Fibroblast of lung (primary cell): ENCODE measurements at regions not wholly inside any gene's neighbourhood (a gene's known extent, or its start where the extent isn't known, plus 50 kb on each side); places are given as distances from the start of the nearest gene placed in this dataset.

Experiments
- DNase-seq, 2 donors: peaks; one replicate each; pipeline versions ENCODE4 v3.0.0 to v3.0.0-alpha.2; 2010; ENCODE audit warnings: low read depth in 2 of 2
- H2AFZ ChIP-seq: 2 replicates; pipeline ENCODE4 v1.5.1; 2012; ENCODE audit warnings: low read length, control low read depth, inconsistent platforms
- H3K27ac ChIP-seq: 2 replicates; pipeline ENCODE4 v1.5.1; 2011; ENCODE audit warnings: low read length, control low read depth; ENCODE audit not compliant: insufficient read depth
- H3K27me3 ChIP-seq: 2 replicates; pipeline ENCODE4 v1.5.1; 2011; ENCODE audit warnings: mild to moderate bottlenecking, low read length; ENCODE audit not compliant: control insufficient read depth, insufficient read depth
- H3K36me3 ChIP-seq: 2 replicates; pipeline ENCODE4 v1.5.1; 2011; ENCODE audit warnings: low read length; ENCODE audit not compliant: control insufficient read depth, insufficient read depth
- H3K4me1 ChIP-seq: 2 replicates; pipeline ENCODE4 v1.5.1; 2011; ENCODE audit warnings: low read length; ENCODE audit not compliant: control insufficient read depth, insufficient read depth; ENCODE audit errors: extremely low read depth
- H3K4me2 ChIP-seq: 2 replicates; pipeline ENCODE4 v1.5.1; 2011; ENCODE audit warnings: low read length, control low read depth; ENCODE audit not compliant: insufficient read depth; ENCODE audit errors: extremely low read depth
- H3K4me3 ChIP-seq, 4 experiments: fragments of 200-600 bp in 1 of 4; sonication (generic) in 1 of 4; replicated peaks in 1 of 4; 2 replicates each; pipeline ENCODE4 v1.5.1; 2011 to 2016; ENCODE audit warnings: low read length in 4 of 4, low read depth in 3 of 4, mild to moderate bottlenecking in 3 of 4, control low read depth in 2 of 4, inconsistent platforms in 1 of 4, mixed read lengths in 1 of 4; ENCODE audit not compliant: insufficient read depth in 1 of 4; ENCODE audit errors: control extremely low read depth in 1 of 4
- H3K79me2 ChIP-seq: 2 replicates; pipeline ENCODE4 v1.5.1; 2012; ENCODE audit warnings: mild to moderate bottlenecking, low read length, inconsistent platforms; ENCODE audit not compliant: control insufficient read depth, insufficient read depth
- H3K9ac ChIP-seq: 2 replicates; pipeline ENCODE4 v1.5.1; 2011; ENCODE audit warnings: mild to moderate bottlenecking, low read length, control low read depth; ENCODE audit not compliant: insufficient read depth
- H3K9me3 ChIP-seq: 2 replicates; pipeline ENCODE4 v1.5.1; 2012; ENCODE audit warnings: low read depth, low read length; ENCODE audit not compliant: control insufficient read depth, insufficient read depth
- H4K20me1 ChIP-seq: 2 replicates; pipeline ENCODE4 v1.5.1; 2011; ENCODE audit warnings: low read length; ENCODE audit not compliant: control insufficient read depth, insufficient read depth; ENCODE audit errors: extremely low read depth
- EZH2 ChIP-seq: IDR thresholded peaks from 2 replicates; pipeline ENCODE4 v1.5.1; 2012; ENCODE audit warnings: low read length, control low read depth, mild to moderate bottlenecking; ENCODE audit errors: missing control alignments
- TF ChIP-seq, protein P1 (sequence below), 2 donors: IDR thresholded peaks in 1 of 2; conservative IDR thresholded peaks in 1 of 2; 1 replicate in 1 of 2; 2 replicates in 1 of 2; pipeline ENCODE4 v1.5.1; 2011 to 2012; ENCODE audit warnings: low read length in 2 of 2, control low read depth in 1 of 2, inconsistent platforms in 1 of 2, low read depth in 1 of 2, mild to moderate bottlenecking in 1 of 2

DNA sequence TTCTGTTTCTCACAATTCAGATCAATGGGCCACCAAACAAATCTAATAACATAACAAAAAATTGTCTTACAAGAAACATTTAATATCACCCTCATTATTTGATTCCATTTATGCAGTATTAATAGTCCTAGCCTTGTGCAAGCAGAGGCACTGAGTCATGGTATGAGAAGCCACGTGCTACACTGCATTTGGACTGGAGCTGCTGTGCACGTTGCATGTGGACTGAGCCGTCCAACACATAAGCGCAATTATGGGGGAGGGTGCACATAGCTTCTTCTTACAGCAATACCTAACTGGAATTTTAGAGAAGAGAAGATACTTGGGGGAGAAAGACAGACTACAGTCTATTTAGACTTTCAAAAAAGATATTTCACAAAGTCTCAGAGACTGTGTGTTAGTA is 329.6 kb upstream of the ID2 start:
- DNase-seq = peak in 1 of 2 donors; percentile 4
- Histone ChIP-seq H3K36me3 (no peaks in the 10 kb centered on the region), H3K9me3 (no peaks in the 10 kb centered on the region), H3K4me2 (no peak overlapping the region), H3K27ac (no peak overlapping the region), H3K27me3 (no peaks in the 10 kb centered on the region), H3K9ac (no peak overlapping the region), H4K20me1 (no peaks in the 10 kb centered on the region), H3K79me2 (no peaks in the 10 kb centered on the region), H3K4me1 (no peaks in the 10 kb centered on the region), H2AFZ (no peak overlapping the region), H3K4me3 (no peak overlapping the region)
- no peak for TF ChIP-seq EZH2
- TF ChIP-seq, protein P1, sequence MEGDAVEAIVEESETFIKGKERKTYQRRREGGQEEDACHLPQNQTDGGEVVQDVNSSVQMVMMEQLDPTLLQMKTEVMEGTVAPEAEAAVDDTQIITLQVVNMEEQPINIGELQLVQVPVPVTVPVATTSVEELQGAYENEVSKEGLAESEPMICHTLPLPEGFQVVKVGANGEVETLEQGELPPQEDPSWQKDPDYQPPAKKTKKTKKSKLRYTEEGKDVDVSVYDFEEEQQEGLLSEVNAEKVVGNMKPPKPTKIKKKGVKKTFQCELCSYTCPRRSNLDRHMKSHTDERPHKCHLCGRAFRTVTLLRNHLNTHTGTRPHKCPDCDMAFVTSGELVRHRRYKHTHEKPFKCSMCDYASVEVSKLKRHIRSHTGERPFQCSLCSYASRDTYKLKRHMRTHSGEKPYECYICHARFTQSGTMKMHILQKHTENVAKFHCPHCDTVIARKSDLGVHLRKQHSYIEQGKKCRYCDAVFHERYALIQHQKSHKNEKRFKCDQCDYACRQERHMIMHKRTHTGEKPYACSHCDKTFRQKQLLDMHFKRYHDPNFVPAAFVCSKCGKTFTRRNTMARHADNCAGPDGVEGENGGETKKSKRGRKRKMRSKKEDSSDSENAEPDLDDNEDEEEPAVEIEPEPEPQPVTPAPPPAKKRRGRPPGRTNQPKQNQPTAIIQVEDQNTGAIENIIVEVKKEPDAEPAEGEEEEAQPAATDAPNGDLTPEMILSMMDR (conservative IDR thresholded peaks at IDR 0.05 in 1 of 2, IDR thresholded peaks at IDR 0.05 in 1 of 2; ENCODE audit: low read depth in 1 of 2, low read length in 2 of 2) = no peak

DNA sequence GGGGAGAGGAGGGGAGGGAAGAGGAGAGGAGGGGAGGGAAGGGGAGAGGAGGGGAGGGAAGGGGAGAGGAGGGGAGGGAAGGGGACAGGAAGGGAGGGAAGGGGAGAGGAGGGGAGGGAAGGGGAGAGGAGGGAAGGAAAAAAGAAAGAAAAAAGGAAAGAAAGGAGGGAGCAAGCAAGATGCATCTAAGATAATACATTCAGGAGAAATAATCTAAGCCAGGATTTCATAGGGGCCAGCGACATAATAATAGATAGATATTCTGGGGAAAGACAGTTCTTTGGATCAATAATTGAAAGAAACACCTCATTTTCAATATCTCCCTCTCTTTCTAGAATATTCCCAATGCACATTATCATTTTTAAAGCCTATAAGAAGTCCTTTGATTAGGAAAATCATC is 328.9 kb upstream of the ID2 start:
- TF ChIP-seq, protein P1 (conservative IDR thresholded peaks at IDR 0.05 in 1 of 2, IDR thresholded peaks at IDR 0.05 in 1 of 2; ENCODE audit: low read depth in 1 of 2, low read length in 2 of 2) = no peak
- no peak for TF ChIP-seq EZH2
- no peaks in the 10 kb centered on the region for H3K36me3 ChIP-seq
- H3K27ac ChIP-seq = no peak overlapping the region
- no peaks in the 10 kb centered on the region for H3K4me1 ChIP-seq
- no peak for DNase-seq
- H3K4me2 ChIP-seq = no peak overlapping the region
- H3K4me3 ChIP-seq = no peak overlapping the region
- H3K27me3 ChIP-seq = no peaks in the 10 kb centered on the region
- H3K9me3 ChIP-seq = no peaks in the 10 kb centered on the region
- H2AFZ ChIP-seq = no peak overlapping the region
- no peaks in the 10 kb centered on the region for H4K20me1 ChIP-seq
- H3K9ac ChIP-seq = no peak overlapping the region
- no peaks in the 10 kb centered on the region for H3K79me2 ChIP-seq

DNA sequence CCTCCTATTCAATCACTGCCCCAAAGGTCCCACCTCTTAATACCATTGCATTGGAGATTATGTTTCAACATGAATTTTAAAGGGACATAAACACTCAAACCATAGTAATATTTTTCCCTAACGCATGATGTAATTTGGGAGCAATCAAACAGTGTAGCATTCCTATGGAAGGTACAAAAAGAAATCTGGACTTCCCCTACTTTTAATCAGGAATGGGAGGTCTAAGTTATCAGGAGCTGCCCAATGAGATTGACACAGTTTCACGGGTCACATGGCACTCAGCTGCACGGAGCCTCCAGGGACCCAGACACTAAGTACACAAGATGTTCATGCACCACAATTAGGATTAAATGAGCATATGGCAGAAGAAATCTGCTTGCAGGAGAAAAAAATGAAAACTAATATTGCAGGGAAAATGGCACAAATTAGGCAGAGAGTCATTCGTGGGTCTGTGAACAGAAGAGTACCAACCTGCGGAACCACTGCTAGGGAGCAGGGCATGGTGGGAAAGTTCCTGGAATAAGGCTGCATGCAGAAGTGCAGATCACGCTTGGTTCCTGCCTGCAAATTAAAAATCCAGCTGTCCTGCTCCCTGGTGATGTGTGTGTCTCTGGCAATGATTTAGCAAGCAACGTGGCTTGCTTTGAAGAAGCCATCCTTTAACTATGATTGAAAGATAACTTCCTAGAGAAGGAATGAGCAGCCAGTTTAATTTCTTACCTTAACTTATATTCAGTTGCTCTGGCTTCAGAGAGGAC is 326.6 kb upstream of the ID2 start:
- H3K79me2 ChIP-seq = no peaks in the 10 kb centered on the region
- no peak for TF ChIP-seq EZH2
- peak in 1 of 2 donors; percentile 51 for DNase-seq

More for the DNA sequence above, 326.6 kb upstream of the ID2 start:
- H2AFZ ChIP-seq = no peak overlapping the region
- H3K4me2 ChIP-seq = no peak overlapping the region
- H3K4me3 ChIP-seq = no peak overlapping the region
- no peaks in the 10 kb centered on the region for H4K20me1 ChIP-seq
- no peaks in the 10 kb centered on the region for H3K27me3 ChIP-seq
- H3K4me1 ChIP-seq = no peaks in the 10 kb centered on the region
- no peaks in the 10 kb centered on the region for H3K9me3 ChIP-seq
- H3K36me3 ChIP-seq = no peaks in the 10 kb centered on the region
- no peak overlapping the region for H3K9ac ChIP-seq
- H3K27ac ChIP-seq = no peak overlapping the region
